GM03348 (cell line): ENCODE measurements at regions not wholly inside any gene's neighbourhood (a gene's known extent, or its start where the extent isn't known, plus 50 kb on each side); places are given as distances from the start of the nearest gene placed in this dataset.

ENCODE experiments used
- DNase-seq: peaks from one replicate; pipeline ENCODE4 v3.0.0; 2012; ENCODE audit warnings: low spot score

DNA sequence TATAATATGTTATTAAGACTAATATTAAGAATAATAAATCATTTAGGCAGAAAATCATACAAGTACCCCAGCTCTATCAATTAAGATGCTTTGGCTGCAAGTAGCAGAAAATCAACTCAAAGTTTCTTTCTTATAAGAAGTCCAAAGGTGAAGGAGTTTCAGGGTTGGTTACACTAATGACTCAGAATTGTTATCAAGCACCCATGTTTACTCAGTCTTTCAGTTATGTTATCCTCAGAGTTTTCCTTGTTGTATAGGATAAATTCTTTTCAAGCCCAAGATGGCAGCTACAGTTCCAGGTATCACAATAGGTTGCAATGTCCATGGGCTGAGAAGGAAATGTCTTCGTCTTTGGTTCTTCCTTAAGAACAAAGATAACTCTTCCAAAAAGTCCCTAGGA is 163.6 kb downstream of the TNFSF18 start:
- DNase-seq = no peak

GRCh38 chr1:172893146-172893841 is 157.4 kb downstream of the TNFSF18 start:
- DNase-seq = no peak

DNA sequence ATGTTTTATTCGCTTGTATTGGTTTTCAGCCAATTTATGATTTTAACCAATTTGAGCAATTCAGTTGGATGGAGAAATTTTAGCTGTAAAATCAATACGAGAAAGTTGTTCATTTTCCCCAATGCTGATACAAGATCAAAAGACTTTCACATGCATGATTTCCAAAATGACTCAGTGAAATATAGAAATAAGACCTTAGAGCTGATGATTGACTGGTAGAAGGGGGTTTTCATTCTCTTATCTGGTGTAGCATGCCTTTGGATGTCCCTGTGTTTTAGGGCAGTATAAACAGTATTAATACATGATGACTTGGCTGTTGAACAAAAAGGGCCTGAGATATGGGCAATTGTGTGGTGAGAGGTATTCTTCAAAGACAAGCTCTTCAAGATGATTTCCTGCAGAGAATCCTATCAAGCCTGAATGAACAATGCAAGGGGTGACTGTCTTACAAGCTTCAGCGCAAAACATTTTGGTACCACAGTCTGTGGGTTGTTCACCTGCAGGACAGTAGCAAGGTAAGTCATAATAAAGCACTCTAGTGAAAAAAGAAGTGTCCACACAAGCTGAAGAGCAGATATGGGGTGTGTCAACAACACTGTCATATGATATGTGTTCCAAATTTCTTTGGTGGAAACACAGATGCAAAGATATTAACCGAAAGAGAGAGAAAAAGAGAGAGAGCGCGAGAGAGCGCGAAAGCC is 156.2 kb downstream of the TNFSF18 start:
- DNase-seq = no peak

DNA sequence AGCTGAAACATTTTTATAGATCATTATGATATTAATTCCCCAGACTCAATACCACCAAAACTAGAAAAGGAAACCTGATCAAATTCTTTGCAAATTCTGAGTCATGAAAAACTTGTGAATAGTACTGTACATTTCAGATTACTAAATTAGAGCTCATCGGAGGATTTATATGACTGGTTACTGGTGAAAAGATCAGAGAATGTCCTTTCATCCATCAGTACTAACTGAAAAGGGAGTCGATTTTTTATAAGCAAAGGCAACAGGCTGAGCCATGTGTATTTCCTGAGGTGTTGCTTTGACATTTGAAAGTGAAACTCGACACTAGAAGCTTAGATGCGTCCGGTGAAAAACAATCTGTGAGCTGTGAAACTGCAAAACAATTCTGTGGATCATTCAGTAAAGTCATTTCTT is 155.7 kb downstream of the TNFSF18 start:
- DNase-seq = no peak

GRCh38 chr1:172895761-172896160 is 155.0 kb downstream of the TNFSF18 start:
- DNase-seq = no peak

GRCh38 chr1:172897738-172898137 is 153.0 kb downstream of the TNFSF18 start:
- no peak for DNase-seq

GRCh38 chr1:172898866-172899265 is 151.9 kb downstream of the TNFSF18 start:
- no peak for DNase-seq

DNA sequence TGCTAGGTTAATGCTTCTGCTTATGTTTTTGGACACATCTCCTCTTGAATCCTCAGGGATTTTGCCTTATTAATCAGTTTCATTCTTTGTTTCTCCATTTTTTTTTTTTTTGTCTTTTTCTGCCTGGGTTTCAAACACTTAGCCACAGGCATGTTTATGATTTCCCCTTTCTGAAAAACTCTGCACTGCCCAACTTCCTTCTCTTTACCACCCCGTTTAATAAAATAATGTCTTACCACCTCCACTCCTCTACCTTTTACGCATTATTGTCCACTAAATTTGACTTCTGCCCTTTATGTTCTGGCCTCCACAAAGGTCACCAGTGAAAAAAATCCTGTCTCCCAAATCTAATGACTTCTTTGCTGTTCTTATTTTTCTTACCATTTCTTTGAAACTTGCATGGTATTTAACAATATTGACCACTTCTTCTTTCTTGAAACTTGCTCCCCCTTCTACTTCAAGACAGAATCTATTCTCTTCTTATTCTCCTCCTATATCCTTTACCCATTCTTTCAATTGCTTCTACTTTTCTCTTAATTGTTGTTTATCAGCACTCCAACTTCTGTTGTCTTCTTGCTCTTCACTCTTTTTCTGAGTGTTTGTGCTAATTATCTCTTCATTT is 150.3 kb downstream of the TNFSF18 start:
- DNase-seq = no peak

DNA sequence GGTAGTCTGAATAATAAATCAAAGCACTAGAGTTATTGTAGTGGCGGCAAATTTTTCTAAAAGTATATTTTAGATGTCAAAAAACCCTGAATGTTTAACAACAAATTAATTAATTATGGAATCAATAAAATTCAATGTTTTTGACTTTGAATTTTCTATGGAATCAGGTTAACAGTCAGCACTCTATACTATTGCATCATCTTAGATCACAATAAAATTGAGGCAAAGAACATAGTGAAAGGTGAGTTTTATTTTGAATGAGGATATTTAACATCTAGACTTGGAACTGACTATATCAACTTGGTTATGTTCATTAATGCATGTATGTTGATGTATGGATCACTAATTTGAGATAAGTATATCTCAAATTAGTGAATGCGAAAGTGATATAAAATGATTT is 148.5 kb downstream of the TNFSF18 start:
- no peak for DNase-seq

- peak; percentile 26 for DNase-seq
Observed at GRCh38 chr1:172902861-172903381, 147.8 kb downstream of the TNFSF18 start.

DNA sequence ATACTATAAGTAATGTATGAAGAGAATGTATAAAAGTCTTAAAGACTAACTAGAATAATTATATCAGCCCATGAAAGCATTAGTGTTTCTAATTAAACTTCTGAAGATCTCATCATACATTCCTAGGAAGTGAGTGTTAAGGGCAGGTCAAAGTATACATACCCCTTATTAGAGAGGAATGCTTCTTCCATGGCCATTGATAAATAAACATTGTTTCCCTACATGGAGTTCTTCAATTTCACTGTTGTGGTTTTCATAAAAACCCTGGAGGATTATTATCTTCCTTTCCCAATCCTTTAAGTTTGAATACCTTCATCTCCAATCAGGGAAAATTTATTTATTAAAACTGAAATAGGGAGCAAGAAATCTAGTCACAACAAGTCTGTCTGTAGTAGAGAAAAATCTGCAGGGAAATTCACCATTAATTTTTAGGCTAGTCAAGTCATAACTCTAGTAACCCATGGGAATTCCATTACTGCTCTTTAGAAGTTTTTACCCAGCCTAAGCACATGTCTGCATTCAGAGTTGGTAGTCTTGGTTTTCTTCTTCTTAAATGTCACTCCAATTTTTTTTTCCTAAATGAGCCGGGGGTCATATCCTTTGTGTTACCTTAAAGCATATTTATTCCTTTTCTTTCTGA is 147.0 kb downstream of the TNFSF18 start:
- peak; percentile 30 for DNase-seq

DNA sequence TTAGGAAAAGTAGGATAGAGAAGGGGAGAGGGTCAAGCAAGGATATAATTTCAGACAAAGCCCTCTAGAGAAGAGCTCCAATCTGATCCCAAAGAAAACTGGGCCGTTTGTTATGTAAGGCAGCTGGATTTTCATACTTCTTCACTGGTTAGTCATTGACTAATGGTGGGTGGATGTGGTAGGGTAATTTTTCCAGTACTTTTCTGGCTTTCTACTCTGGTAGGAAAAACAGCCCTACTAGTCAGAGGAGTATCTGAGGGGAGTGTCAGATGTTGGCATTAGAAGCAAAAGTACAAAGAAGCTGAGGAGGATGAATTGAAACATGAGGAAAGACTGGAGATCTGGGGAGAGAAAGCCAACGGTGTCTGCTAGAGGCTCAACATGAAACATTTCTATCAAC is 145.3 kb downstream of the TNFSF18 start:
- peak; percentile 14 for DNase-seq

- DNase-seq = no peak
Observed at GRCh38 chr1:172906778-172907592, 143.8 kb downstream of the TNFSF18 start.

- DNase-seq = no peak
Observed at GRCh38 chr1:172907834-172908326, 142.9 kb downstream of the TNFSF18 start.

DNA sequence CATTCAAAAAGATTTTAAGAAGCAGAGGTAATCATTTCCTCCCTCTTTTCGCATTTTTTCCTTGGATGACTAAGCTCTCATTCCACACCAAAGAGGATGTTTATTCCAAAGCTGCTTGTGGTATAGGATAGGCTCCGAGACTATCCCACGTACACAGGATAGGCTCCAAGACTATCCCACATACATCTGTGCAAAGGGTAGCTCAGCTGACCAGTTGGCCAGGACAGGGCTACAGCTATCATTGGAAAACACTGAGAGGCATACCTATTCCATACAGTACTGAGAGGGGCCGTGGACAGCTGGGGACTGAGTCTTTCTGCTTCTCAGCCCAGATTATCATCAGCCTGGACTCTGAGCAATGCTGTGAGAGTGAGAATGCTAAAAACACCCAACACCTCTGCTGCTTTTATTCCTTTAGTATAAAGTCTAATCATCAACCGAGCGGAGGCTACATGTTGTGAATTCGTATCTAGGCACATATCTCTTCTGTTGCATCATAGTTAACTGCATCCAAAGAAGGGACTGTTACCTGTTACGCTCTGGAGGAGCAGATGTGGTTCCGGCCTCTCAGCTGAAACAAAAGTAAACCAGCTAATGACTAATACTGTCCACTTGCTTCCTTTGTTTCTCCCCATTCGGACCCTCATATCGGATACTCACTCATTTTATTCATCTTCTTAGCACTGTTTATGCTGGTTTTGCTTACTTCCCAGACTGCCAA is 141.0 kb downstream of the TNFSF18 start:
- DNase-seq = peak; percentile 64

- DNase-seq = no peak
Observed at GRCh38 chr1:172912765-172913260, 137.9 kb downstream of the TNFSF18 start.

DNA sequence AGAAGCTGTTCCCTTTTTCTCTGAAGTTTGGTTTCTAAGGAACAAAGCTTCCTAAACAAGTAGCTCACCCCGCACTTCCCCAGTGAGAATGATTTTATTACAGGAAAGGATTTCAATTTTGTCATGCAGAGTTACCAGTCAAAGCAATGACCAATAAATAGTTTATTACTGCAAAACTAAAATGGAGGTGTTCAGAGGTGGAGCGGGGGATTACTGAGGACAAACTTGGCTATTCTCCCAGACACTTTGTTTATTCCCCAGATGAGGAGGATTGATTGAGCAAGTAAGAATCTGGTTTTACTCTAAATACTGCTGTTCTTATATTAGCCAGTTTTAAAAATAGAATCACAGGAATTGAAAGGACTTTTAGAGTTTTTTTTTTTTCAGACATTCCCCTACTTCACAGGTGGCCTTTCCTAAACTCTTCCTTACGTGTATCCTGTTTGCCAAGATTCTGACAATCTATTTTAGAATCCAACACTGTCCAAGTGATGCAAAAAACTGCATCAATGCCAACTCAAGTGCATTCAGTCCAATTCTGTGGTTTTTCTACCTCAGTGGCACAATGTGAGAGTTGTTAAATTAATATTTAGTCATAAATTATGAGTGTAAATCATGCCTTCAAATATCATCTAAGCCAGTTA is 136.1 kb downstream of the TNFSF18 start:
- DNase-seq = peak; percentile 29

DNA sequence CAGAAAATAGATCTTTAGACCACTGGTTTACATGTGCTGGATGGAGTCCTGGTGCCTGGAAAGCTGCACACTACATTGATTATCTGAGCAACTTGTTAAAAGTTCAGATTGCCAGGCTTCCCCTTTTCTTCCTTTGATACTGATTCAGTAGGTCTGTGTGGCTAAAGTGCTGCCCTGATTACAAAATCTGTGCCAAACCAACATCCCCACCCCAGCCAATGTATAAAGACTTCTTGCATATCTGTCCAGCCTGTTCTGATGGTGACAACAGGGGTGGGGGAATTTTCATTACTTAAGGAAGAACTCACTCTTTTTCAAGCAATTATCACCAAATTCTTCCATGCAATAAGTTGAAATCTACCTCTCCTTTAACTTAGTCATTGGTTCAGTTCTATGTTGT is 135.5 kb downstream of the TNFSF18 start:
- DNase-seq = no peak

DNA sequence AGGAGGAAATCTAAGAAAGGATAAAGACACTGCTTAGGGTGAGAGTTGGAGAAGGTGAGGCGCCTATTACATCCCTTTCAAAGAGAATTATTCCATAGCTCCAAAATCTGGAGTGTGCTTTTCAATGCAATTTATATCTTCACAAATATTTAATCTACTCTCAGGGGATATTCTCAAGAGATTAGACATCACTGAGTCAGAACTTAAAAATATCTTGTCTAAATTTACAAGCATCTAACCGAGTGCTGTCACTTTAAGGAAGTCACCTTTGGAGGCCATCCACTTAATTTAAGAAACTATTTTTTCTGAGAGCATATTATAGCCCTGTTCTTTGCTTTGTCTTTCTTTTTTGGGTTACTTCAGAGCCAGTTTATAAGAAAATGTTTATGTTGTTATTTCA is 134.6 kb downstream of the TNFSF18 start:
- no peak for DNase-seq

GRCh38 chr1:172917972-172918371 is 132.8 kb downstream of the TNFSF18 start:
- DNase-seq = peak; percentile 80
